Stomach (tissue), 8 donors: ENCODE measurements at regions not wholly inside any gene's neighbourhood (a gene's known extent, or its start where the extent isn't known, plus 50 kb on each side); places are given as distances from the start of the nearest gene placed in this dataset.

Source experiments
- DNase-seq, 2 donors: peaks; one replicate each; pipeline versions ENCODE4 v3.0.0 to v3.0.0-alpha.2; 2013 to 2019
- H3K27ac ChIP-seq, 5 donors: fragments of 200-600 bp in 4 of 5; sonication (generic) in 4 of 5; one replicate each; pipeline ENCODE4 v1.5.1; 2013 to 2019; ENCODE audit warnings: mild to moderate bottlenecking in 1 of 5, moderate library complexity in 1 of 5
- H3K27me3 ChIP-seq, 3 donors: fragments of 200-600 bp; sonication (generic); one replicate each; pipeline ENCODE4 v1.5.1; 2017 to 2019; ENCODE audit warnings: mixed run types in 1 of 3
- H3K36me3 ChIP-seq, 4 donors: fragments of 200-600 bp; sonication (generic); 1 replicate in 3 of 4; 2 replicates in 1 of 4; pipeline ENCODE4 v1.5.1; 2016 to 2019
- H3K4me1 ChIP-seq, 4 donors: fragments of 200-600 bp; sonication (generic); one replicate each; pipeline ENCODE4 v1.5.1; 2016 to 2019
- H3K4me3 ChIP-seq, 4 donors: fragments of 200-600 bp; sonication (generic) in 3 of 4; one replicate each; pipeline ENCODE4 v1.5.1; 2016 to 2019; ENCODE audit warnings: mild to moderate bottlenecking in 1 of 4
- H3K9me3 ChIP-seq, 4 donors: fragments of 200-600 bp; sonication (generic); one replicate each; pipeline ENCODE4 v1.5.1; 2016 to 2019
- EP300 ChIP-seq: sonication (generic); formaldehyde crosslinking; IDR thresholded peaks from one replicate; pipeline ENCODE4 v1.6.1; 2017; ENCODE audit warnings: antibody characterized with exemption
- POLR2A ChIP-seq, 4 donors: fragments of 450-650 bp; IDR thresholded peaks; one replicate each; pipeline ENCODE4 v1.6.1; 2016; ENCODE audit warnings: antibody characterized with exemption in 4 of 4, control low read depth in 2 of 4, mild to moderate bottlenecking in 1 of 4, moderate library complexity in 1 of 4
- POLR2AphosphoS5 ChIP-seq, 3 donors: sonication (generic); formaldehyde crosslinking; IDR thresholded peaks; one replicate each; pipeline ENCODE4 v1.6.1; 2016; ENCODE audit warnings: antibody characterized with exemption in 3 of 3
- WGBS, 5 donors: extraction: QIAGEN DNeasy Blood & Tissue Kit in 3 of 5; methylation state at CpG; one replicate each; pipeline versions ENCODE4 v1.1.5 to v1.1.7; 2013 to 2018; 5-methylcytosine and 5-hydroxymethylcytosine counted together
- intact Hi-C: fragments of 100-400 bp; cut with DNase I; formaldehyde crosslinking; loops from one replicate; pipeline ENCODE4 v1.15.1; 2023; ENCODE audit warnings: low total_unique reads
- TF ChIP-seq, protein P1 (sequence below), 7 experiments: fragments of 450-650 bp in 4 of 7; fragments of 200-600 bp in 3 of 7; sonication (generic) in 3 of 7; IDR thresholded peaks; one replicate each; pipeline ENCODE4 v1.5.1; 2016 to 2019; ENCODE audit warnings: antibody characterized with exemption in 7 of 7, control low read depth in 2 of 7, mild to moderate bottlenecking in 1 of 7
- donor health status: healthy with polysubstance abuse.
- donor health status: Bipolar disorder and iron deficiency.
- donor health status: healthy.

DNA sequence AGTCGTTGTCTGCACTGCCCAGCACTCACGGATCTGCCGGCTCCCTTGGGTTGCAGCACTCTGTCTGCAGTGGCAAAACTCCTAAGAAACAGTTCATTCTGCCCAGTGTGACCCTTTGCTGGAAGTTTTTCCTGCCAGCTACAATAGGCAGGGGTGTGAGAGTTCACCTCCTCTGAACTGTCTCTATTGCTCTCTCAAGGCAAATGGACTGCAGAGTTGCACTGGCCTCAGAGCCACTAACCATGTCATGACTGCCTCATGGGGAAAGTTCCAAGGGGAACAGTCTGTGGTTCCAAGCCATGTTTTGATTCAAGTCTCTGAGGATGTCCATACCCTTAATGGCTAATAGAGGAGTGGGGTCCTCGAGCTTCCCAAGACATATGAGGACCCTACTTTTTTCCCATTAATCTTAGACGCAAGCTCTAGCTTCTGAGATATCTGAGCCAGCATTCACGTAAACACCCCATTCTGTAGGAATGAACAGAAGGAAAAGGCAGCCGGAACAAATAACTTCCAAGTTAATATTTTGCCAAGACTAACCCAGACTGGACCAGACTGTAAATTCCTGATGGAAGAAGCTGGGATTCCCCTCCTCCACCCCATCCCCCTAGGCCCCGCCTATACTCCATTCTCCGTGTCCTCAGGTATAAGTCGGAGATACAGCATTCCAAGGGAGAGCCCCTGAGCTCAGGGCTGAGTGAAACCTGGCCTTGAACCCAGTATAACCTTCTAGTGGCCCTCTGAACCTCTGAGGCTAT lies 93.8 kb upstream of the AKT3 start:
- peaks cover 0 to 30% (median 0%) of the 10 kb centered on the region in 3 donors for H3K27me3 ChIP-seq
- no peak for DNase-seq
- H3K4me3 ChIP-seq, result no peak overlapping the region
- H3K27ac ChIP-seq, result no peak overlapping the region
- no peaks in the 10 kb centered on the region for H3K9me3 ChIP-seq
- 58 to 73% (median 60%) methylated on average over 8 to 10 of the region's 10 CpGs for WGBS, 5 donors
- no peak for TF ChIP-seq POLR2A (IDR thresholded peaks at IDR 0.05)
- TF ChIP-seq POLR2AphosphoS5 (IDR thresholded peaks at IDR 0.05), result no peak
- no peak for TF ChIP-seq EP300
- TF ChIP-seq, protein P1, sequence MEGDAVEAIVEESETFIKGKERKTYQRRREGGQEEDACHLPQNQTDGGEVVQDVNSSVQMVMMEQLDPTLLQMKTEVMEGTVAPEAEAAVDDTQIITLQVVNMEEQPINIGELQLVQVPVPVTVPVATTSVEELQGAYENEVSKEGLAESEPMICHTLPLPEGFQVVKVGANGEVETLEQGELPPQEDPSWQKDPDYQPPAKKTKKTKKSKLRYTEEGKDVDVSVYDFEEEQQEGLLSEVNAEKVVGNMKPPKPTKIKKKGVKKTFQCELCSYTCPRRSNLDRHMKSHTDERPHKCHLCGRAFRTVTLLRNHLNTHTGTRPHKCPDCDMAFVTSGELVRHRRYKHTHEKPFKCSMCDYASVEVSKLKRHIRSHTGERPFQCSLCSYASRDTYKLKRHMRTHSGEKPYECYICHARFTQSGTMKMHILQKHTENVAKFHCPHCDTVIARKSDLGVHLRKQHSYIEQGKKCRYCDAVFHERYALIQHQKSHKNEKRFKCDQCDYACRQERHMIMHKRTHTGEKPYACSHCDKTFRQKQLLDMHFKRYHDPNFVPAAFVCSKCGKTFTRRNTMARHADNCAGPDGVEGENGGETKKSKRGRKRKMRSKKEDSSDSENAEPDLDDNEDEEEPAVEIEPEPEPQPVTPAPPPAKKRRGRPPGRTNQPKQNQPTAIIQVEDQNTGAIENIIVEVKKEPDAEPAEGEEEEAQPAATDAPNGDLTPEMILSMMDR (IDR thresholded peaks at IDR 0.05), result no peak
- H3K4me1 ChIP-seq, result no peaks in the 10 kb centered on the region
- no peaks in the 10 kb centered on the region for H3K36me3 ChIP-seq
- intact Hi-C loops, result no loop called here

DNA sequence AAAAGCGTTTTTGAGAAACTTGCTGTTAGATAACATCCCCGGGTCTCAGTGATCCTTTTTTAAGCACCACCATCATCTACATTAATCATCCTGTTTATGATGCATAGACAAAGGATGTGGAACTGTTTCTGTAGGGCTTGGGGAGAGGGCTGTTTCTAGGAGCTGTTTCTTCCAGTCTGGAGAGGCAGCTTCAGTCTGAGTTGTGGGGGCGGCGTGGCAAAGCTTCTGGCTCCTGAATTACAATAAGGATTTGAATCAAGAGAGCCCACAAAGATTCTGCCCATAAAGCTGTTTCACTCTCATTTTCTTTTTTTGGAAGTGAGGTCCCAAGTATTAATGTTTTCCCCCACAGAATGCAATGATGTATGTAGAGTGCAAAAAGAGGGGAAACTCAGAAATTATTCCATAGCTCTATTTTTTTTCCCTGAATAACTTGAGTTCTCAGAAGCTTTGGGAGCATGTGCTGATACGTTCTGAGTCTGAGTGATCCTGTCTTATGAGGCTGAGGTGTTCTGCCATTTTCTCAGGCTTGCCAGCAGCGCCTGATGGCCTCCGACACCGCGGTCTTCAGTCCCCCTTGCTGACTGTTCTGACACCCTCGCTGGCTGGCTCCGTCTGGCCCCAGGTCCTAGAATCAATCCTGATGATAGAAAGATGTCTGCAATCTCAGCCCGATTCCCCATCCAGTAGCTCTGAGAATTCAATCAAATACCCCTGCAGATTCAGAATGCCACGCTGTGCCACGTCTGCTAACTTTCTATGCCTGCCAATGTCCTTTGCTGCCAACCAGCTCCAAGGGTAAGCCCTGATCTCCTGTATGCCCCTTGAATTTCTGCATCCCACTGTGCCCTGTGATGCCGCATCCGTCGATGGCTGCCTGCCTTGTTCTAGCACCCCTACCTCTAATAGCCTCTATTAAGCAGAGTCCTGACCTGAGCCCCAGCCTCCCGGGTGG lies 92.4 kb upstream of the AKT3 start:
- no peak overlapping the region for H3K4me3 ChIP-seq
- intact Hi-C loops, result no loop called here
- TF ChIP-seq, protein P1 (IDR thresholded peaks at IDR 0.05), result no peak
- TF ChIP-seq POLR2AphosphoS5 (IDR thresholded peaks at IDR 0.05) (no peak), POLR2A (IDR thresholded peaks at IDR 0.05) (no peak), EP300 (no peak)
- H3K9me3 ChIP-seq, result no peaks in the 10 kb centered on the region
- H3K27ac ChIP-seq, result no peak overlapping the region
- 87 to 89% (median 87%) methylated on average over 18 of the region's 18 CpGs for WGBS, 5 donors
- H3K27me3 ChIP-seq, result peaks cover 0 to 30% (median 0%) of the 10 kb centered on the region in 3 donors
- DNase-seq, result no peak
- H3K36me3 ChIP-seq, result no peaks in the 10 kb centered on the region
- no peaks in the 10 kb centered on the region for H3K4me1 ChIP-seq

DNA sequence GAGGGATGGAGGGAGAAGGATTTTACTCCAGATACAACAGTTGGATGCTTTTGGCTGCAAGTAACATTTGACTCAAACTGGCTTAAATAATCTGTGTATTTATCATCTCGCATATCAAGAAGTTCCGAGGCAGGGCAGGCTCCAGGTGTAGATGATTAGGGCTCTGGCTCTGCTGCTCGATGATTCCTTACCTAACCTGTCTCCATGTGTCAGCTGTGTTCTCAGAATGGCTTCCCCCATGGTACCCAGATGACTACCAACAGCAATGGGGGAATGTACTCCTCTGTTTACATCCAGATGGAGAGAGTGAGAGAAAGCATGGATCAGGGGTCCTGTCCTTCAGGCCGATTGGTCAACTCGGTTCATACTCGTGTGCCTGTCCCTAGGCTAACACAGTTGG lies 90.4 kb upstream of the AKT3 start:
- Histone ChIP-seq H3K36me3 (no peaks in the 10 kb centered on the region), H3K27ac (no peak overlapping the region), H3K4me3 (no peak overlapping the region), H3K9me3 (no peaks in the 10 kb centered on the region), H3K27me3 (peaks cover 0 to 30% (median 0%) of the 10 kb centered on the region in 3 donors), H3K4me1 (no peaks in the 10 kb centered on the region)
- TF ChIP-seq POLR2AphosphoS5 (IDR thresholded peaks at IDR 0.05) (no peak), POLR2A (IDR thresholded peaks at IDR 0.05) (no peak), EP300 (no peak)
- TF ChIP-seq, protein P1 (IDR thresholded peaks at IDR 0.05), result no peak
- 77 to 82% (median 81%) methylated on average over 6 of the region's 6 CpGs for WGBS, 5 donors
- intact Hi-C loops, result no loop called here
- DNase-seq, result no peak

- no peak for TF ChIP-seq POLR2AphosphoS5 (IDR thresholded peaks at IDR 0.05)
- no peak for TF ChIP-seq EP300
- TF ChIP-seq, protein P1 (IDR thresholded peaks at IDR 0.05), result no peak
- no peak for TF ChIP-seq POLR2A (IDR thresholded peaks at IDR 0.05)
- Histone ChIP-seq H3K4me3 (no peak overlapping the region), H3K9me3 (peaks cover 0 to 3% (median 1%) of the 10 kb centered on the region in 4 donors), H3K27ac (no peak overlapping the region), H3K4me1 (no peaks in the 10 kb centered on the region), H3K36me3 (no peaks in the 10 kb centered on the region), H3K27me3 (peaks cover 0 to 20% (median 0%) of the 10 kb centered on the region in 3 donors)
- WGBS, 5 donors, result 63 to 87% (median 80%) methylated on average over 3 of the region's 3 CpGs
- DNase-seq, result no peak
- intact Hi-C loops, result no loop called here
These were observed 89.3 kb upstream of the AKT3 start for GRCh38 chr1:243939167-243939848.
